ENCODE measurements at regions not wholly inside any gene's neighbourhood (a gene's known extent, or its start where the extent isn't known, plus 50 kb on each side); places are given as distances from the start of the nearest gene placed in this dataset.

DNA sequence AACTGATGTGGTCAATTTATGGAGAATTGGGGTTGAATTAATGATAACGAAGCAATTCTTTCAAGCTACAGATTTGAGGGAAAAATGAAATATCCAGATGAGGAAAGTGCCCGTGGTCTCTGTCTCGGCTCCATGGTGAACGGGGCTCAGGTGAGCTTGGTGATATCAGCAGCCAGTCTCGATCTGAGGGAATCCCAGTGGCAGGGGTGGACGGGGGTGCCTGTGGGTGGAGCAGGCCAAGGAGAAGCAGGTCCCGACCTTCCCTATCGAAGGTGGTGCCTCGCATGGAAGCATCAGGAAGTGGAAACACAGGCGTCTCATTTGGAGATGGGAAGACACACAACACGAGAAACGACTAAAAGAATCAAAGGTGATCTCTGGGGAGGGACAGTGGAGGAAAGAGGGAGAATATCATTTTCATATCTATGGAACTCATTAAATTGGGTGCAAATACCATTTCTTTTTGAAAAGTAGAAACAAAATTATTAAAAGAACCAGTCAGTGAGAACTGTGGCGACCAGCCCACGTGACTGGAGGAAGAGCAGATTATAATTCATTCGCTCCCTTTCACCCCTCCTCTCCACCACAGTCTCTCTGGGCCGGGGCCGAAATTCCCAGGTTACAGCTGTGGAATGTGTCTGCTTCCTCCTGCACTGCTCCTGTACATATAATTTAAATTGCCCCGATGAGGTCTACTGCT, 354.3 kb upstream of the SFSWAP start:
- TF ChIP-seq, protein P1, sequence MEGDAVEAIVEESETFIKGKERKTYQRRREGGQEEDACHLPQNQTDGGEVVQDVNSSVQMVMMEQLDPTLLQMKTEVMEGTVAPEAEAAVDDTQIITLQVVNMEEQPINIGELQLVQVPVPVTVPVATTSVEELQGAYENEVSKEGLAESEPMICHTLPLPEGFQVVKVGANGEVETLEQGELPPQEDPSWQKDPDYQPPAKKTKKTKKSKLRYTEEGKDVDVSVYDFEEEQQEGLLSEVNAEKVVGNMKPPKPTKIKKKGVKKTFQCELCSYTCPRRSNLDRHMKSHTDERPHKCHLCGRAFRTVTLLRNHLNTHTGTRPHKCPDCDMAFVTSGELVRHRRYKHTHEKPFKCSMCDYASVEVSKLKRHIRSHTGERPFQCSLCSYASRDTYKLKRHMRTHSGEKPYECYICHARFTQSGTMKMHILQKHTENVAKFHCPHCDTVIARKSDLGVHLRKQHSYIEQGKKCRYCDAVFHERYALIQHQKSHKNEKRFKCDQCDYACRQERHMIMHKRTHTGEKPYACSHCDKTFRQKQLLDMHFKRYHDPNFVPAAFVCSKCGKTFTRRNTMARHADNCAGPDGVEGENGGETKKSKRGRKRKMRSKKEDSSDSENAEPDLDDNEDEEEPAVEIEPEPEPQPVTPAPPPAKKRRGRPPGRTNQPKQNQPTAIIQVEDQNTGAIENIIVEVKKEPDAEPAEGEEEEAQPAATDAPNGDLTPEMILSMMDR (IDR thresholded peaks at IDR 0.05), result no peak
- no peak for TF ChIP-seq POLR2A (IDR thresholded peaks at IDR 0.05)
